Endothelial cell of umbilical vein (primary cell): ENCODE measurements at regions not wholly inside any gene's neighbourhood (a gene's known extent, or its start where the extent isn't known, plus 50 kb on each side); places are given as distances from the start of the nearest gene placed in this dataset.

ENCODE experiments used
- BruUV-seq: library from RNA; stranded (reverse); fragments of 400-500 nt; replicated peaks from 2 replicates; lab custom pipeline; 2021; lab: Mats Ljungman, UMichigan
- CTCF ChIA-PET: fragments of 300-600, 350-600 bp; sonication (Branson Sonifier 250); formaldehyde crosslinking; loops from one replicate; lab custom pipeline; 2021; ENCODE audit warnings: antibody characterized with exemption, inconsistent platforms; lab: Charles Lee
- POLR2A ChIA-PET: fragments of 300-600, 350-600 bp; sonication (Branson Sonifier 250); formaldehyde crosslinking; loops from one replicate; lab custom pipeline; 2021; ENCODE audit warnings: antibody characterized with exemption, inconsistent platforms; lab: Charles Lee
- DNase-seq: peaks from one replicate; pipeline ENCODE4 v3.0.0-alpha.2; 2011; ENCODE audit warnings: low read depth, low spot score
- FAIRE-seq: peaks from 2 replicates; lab custom pipeline; 2011; peaks lifted over from hg19 to GRCh38; lab: Jason Lieb, UNC
- H2AFZ ChIP-seq: 2 replicates; pipeline ENCODE4 v1.6.0; 2012; ENCODE audit warnings: low read depth, low read length, control low read depth, inconsistent platforms
- H3K27ac ChIP-seq: 2 replicates; pipeline ENCODE4 v1.5.1; 2011; ENCODE audit warnings: low read depth, mild to moderate bottlenecking, control low read depth, low read length, moderate library complexity; ENCODE audit not compliant: insufficient read depth
- H3K27me3 ChIP-seq, 2 experiments: 2 replicates each; pipeline versions ENCODE4 v1.6.0 to v1.6.1; 2011; ENCODE audit warnings: low read length in 2 of 2, mixed read lengths in 1 of 2; ENCODE audit not compliant: control insufficient read depth in 2 of 2, insufficient read depth in 2 of 2
- H3K36me3 ChIP-seq, 2 experiments: 2 replicates in 1 of 2; 3 replicates in 1 of 2; pipeline ENCODE4 v1.5.1; 2011; ENCODE audit warnings: low read length in 2 of 2, mild to moderate bottlenecking in 1 of 2, moderate library complexity in 1 of 2; ENCODE audit not compliant: control insufficient read depth in 2 of 2, insufficient read depth in 2 of 2; ENCODE audit errors: extremely low read depth in 1 of 2
- H3K4me1 ChIP-seq: 3 replicates; pipeline ENCODE4 v1.5.1; 2011; ENCODE audit warnings: mild to moderate bottlenecking, low read length; ENCODE audit not compliant: control insufficient read depth, insufficient read depth; ENCODE audit errors: extremely low read depth
- H3K4me2 ChIP-seq: 2 replicates; pipeline ENCODE4 v1.6.1; 2011; ENCODE audit warnings: low read length, control low read depth, mixed read lengths; ENCODE audit not compliant: insufficient read depth
- H3K4me3 ChIP-seq, 3 experiments: fragments of 200-600 bp in 1 of 3; sonication (generic), shearing (Covaris generic) in 1 of 3; replicated peaks in 1 of 3; 2 replicates each; pipeline ENCODE4 v1.5.1; 2011 to 2016; ENCODE audit warnings: control low read depth in 3 of 3, low read length in 3 of 3, mild to moderate bottlenecking in 2 of 3, inconsistent platforms in 1 of 3, low read depth in 1 of 3, moderate library complexity in 1 of 3; ENCODE audit not compliant: insufficient read depth in 1 of 3
- H3K79me2 ChIP-seq: 2 replicates; pipeline ENCODE4 v1.6.0; 2012; ENCODE audit warnings: low read length, inconsistent platforms; ENCODE audit not compliant: control insufficient read depth, insufficient read depth
- H3K9ac ChIP-seq: replicated peaks from 2 replicates; pipeline ENCODE3; 2011; ENCODE audit warnings: low read length, control low read depth; ENCODE audit not compliant: insufficient read depth; ENCODE audit errors: extremely low read depth
- H3K9me1 ChIP-seq: replicated peaks from 3 replicates; pipeline ENCODE4 v1.6.0; 2011; ENCODE audit warnings: mild to moderate bottlenecking, low read length; ENCODE audit not compliant: control insufficient read depth, insufficient read depth; ENCODE audit errors: extremely low read depth
- H3K9me3 ChIP-seq: replicated peaks from 2 replicates; pipeline ENCODE4 v1.5.1; 2012; ENCODE audit warnings: low read length, inconsistent platforms; ENCODE audit not compliant: control insufficient read depth, insufficient read depth
- H4K20me1 ChIP-seq: replicated peaks from 2 replicates; pipeline ENCODE3; 2011; ENCODE audit warnings: mild to moderate bottlenecking, low read length; ENCODE audit not compliant: control insufficient read depth, insufficient read depth; ENCODE audit errors: extremely low read depth
- EZH2 ChIP-seq: IDR thresholded peaks from 2 replicates; pipeline ENCODE4 v1.6.1; 2012; ENCODE audit warnings: borderline replicate concordance, low read depth, mild to moderate bottlenecking, moderate library complexity, low read length, inconsistent platforms; ENCODE audit not compliant: severe bottlenecking
- FOS ChIP-seq: IDR thresholded peaks from 2 replicates; pipeline ENCODE4 v1.6.1; 2011; ENCODE audit warnings: mild to moderate bottlenecking, low read length, moderate library complexity, borderline replicate concordance; ENCODE audit not compliant: insufficient read depth
- GATA2 ChIP-seq: IDR thresholded peaks from 2 replicates; pipeline ENCODE4 v1.7.0; 2011; ENCODE audit warnings: low read depth, mild to moderate bottlenecking, moderate library complexity, mixed read lengths, low read length; ENCODE audit not compliant: insufficient read length, insufficient read depth
- JUN ChIP-seq: IDR thresholded peaks from 2 replicates; pipeline ENCODE4 v1.6.1; 2011; ENCODE audit warnings: borderline replicate concordance, low read depth; ENCODE audit not compliant: insufficient read length, insufficient read depth
- MYC ChIP-seq: IDR thresholded peaks from one replicate; pipeline ENCODE4 v1.6.1; 2011; ENCODE audit warnings: mild to moderate bottlenecking, low read depth, low read length
- POLR2A ChIP-seq: IDR thresholded peaks from 2 replicates; pipeline ENCODE4 v1.6.1; 2012; ENCODE audit warnings: low read depth, mild to moderate bottlenecking, control low read depth, low read length
- POLR2AphosphoS5 ChIP-seq: IDR thresholded peaks from 2 replicates; pipeline ENCODE4 v1.6.1; 2012; ENCODE audit warnings: low read depth, mild to moderate bottlenecking, control low read depth, low read length, moderate library complexity; ENCODE audit not compliant: insufficient read depth
- dilution Hi-C: fragments of 300-500 bp; cut with MboI; formaldehyde crosslinking; loops from one replicate; pipeline ENCODE4 v1.15.0; 2019; ENCODE audit warnings: low sequenced_read_pairs; ENCODE audit not compliant: extremely low pct_ligation_motif_present
- intact Hi-C: fragments of 100-400 bp; cut with micrococcal nuclease; formaldehyde crosslinking; loops from one replicate; pipeline ENCODE4 v1.10.0; 2022
- TF ChIP-seq, protein P1 (sequence below): IDR thresholded peaks from 2 replicates; pipeline ENCODE4 v1.6.1; 2011; ENCODE audit not compliant: insufficient read depth, insufficient read length
- TF ChIP-seq, protein P2 (sequence below), 2 donors: IDR thresholded peaks; 1 replicate in 1 of 2; 2 replicates in 1 of 2; pipeline ENCODE4 v1.5.1; 2011; ENCODE audit warnings: low read length in 2 of 2, mild to moderate bottlenecking in 2 of 2, moderate library complexity in 2 of 2, control low read depth in 1 of 2, inconsistent platforms in 1 of 2, low read depth in 1 of 2; ENCODE audit not compliant: insufficient read depth in 1 of 2; ENCODE audit errors: extremely low read depth in 1 of 2

- no peaks in the 10 kb centered on the region for H4K20me1 ChIP-seq
- no peak overlapping the region for H3K27ac ChIP-seq
- no peak overlapping the region for H3K4me2 ChIP-seq
- H3K27me3 ChIP-seq, result no peaks in the 10 kb centered on the region
- DNase-seq (no peak), FAIRE-seq (no peak)
- H3K4me3 ChIP-seq, result no peak overlapping the region
- intact Hi-C loops (no loop called here), dilution Hi-C loops (no loop called here)
- no peak overlapping the region for H2AFZ ChIP-seq
- TF ChIP-seq MYC (no peak), EZH2 (no peak), JUN (no peak), GATA2 (no peak), POLR2AphosphoS5 (no peak), FOS (no peak), POLR2A (no peak)
- TF ChIP-seq, protein P1, sequence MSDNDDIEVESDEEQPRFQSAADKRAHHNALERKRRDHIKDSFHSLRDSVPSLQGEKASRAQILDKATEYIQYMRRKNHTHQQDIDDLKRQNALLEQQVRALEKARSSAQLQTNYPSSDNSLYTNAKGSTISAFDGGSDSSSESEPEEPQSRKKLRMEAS, result no peak
- TF ChIP-seq, protein P2, sequence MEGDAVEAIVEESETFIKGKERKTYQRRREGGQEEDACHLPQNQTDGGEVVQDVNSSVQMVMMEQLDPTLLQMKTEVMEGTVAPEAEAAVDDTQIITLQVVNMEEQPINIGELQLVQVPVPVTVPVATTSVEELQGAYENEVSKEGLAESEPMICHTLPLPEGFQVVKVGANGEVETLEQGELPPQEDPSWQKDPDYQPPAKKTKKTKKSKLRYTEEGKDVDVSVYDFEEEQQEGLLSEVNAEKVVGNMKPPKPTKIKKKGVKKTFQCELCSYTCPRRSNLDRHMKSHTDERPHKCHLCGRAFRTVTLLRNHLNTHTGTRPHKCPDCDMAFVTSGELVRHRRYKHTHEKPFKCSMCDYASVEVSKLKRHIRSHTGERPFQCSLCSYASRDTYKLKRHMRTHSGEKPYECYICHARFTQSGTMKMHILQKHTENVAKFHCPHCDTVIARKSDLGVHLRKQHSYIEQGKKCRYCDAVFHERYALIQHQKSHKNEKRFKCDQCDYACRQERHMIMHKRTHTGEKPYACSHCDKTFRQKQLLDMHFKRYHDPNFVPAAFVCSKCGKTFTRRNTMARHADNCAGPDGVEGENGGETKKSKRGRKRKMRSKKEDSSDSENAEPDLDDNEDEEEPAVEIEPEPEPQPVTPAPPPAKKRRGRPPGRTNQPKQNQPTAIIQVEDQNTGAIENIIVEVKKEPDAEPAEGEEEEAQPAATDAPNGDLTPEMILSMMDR (IDR thresholded peaks at IDR 0.05; ENCODE audit: extremely low read depth in 1 of 2, insufficient read depth in 1 of 2, low read depth in 1 of 2, low read length in 2 of 2), result no peak
- POLR2A ChIA-PET, result no interaction called here
- BruUV-seq, result no TSS peak
- H3K9me3 ChIP-seq, result no peaks in the 10 kb centered on the region
- no peaks in the 10 kb centered on the region for H3K9me1 ChIP-seq
- no peaks in the 10 kb centered on the region for H3K36me3 ChIP-seq
- CTCF ChIA-PET, result interaction anchor here (0.7 to 1.6 kb wide), 3 partner anchors 15 to 401 kb away, joined by 3 to 8 read pairs (median 3); no protein-coding TSS in a partner anchor
- no peaks in the 10 kb centered on the region for H3K4me1 ChIP-seq
- no peaks in the 10 kb centered on the region for H3K79me2 ChIP-seq
- no peak overlapping the region for H3K9ac ChIP-seq
These were observed 710.8 kb downstream of the PLOD2 start for GRCh38 chr3:145450018-145450682.
